CD4-positive, CD25-positive, alpha-beta regulatory T cell (primary cell): ENCODE measurements at regions not wholly inside any gene's neighbourhood (a gene's known extent, or its start where the extent isn't known, plus 50 kb on each side); places are given as distances from the start of the nearest gene placed in this dataset.

Source experiments
- ATAC-seq, 2 donors: fragments of 150-1000 bp; cut with Tn5 transposase; one replicate each; pipeline ENCODE4 v1.10.0; 2021; ENCODE audit warnings: low read depth in 2 of 2, moderate number of reproducible peaks in 2 of 2, moderate library complexity in 1 of 2
- DNase-seq, 3 donors: peaks; one replicate each; pipeline versions ENCODE4 v3.0.0 to v3.0.0-alpha.2; 2012 to 2022; ENCODE audit warnings: mixed read lengths in 1 of 3
- H3K27ac ChIP-seq: one replicate; pipeline ENCODE4 v1.7.0; 2013; ENCODE audit warnings: mild to moderate bottlenecking, low read length; ENCODE audit not compliant: insufficient read depth, poor library complexity, severe bottlenecking
- H3K27me3 ChIP-seq: one replicate; pipeline ENCODE4 v1.7.0; 2013; ENCODE audit warnings: low read length; ENCODE audit not compliant: control insufficient read depth, insufficient read depth
- H3K36me3 ChIP-seq: one replicate; pipeline ENCODE4 v1.7.0; 2013; ENCODE audit warnings: mild to moderate bottlenecking, low read length, moderate library complexity; ENCODE audit not compliant: control insufficient read depth, insufficient read depth
- H3K4me1 ChIP-seq: 2 replicates; pipeline ENCODE4 v1.7.0; 2013; ENCODE audit warnings: mild to moderate bottlenecking, low read length; ENCODE audit not compliant: insufficient read depth, control insufficient read depth, poor library complexity, severe bottlenecking
- H3K4me3 ChIP-seq: one replicate; pipeline ENCODE4 v1.7.0; 2013; ENCODE audit warnings: low read depth, mild to moderate bottlenecking, low read length, moderate library complexity
- H3K9me3 ChIP-seq, 2 experiments: 1 replicate in 1 of 2; 2 replicates in 1 of 2; pipeline ENCODE4 v1.7.0; 2013; ENCODE audit warnings: low read length in 2 of 2, mild to moderate bottlenecking in 1 of 2, moderate library complexity in 1 of 2; ENCODE audit not compliant: control insufficient read depth in 2 of 2
- H3K27ac Mint-ChIP-seq, 3 donors: one replicate each; pipeline ENCODE4 v1.8.0; 2020 to 2022; ENCODE audit warnings: mild to moderate bottlenecking in 3 of 3, mixed read lengths in 3 of 3, moderate library complexity in 2 of 3
- H3K27me3 Mint-ChIP-seq: one replicate; pipeline ENCODE4 v1.8.0; 2022; ENCODE audit warnings: mild to moderate bottlenecking, mixed read lengths
- H3K36me3 Mint-ChIP-seq: one replicate; pipeline ENCODE4 v1.8.0; 2020; ENCODE audit warnings: mixed read lengths
- H3K4me1 Mint-ChIP-seq, 4 donors: one replicate each; pipeline ENCODE4 v1.8.0; 2020 to 2022; ENCODE audit warnings: mixed read lengths in 4 of 4, mild to moderate bottlenecking in 1 of 4
- H3K4me3 Mint-ChIP-seq, 4 donors: one replicate each; pipeline ENCODE4 v1.8.0; 2020 to 2022; ENCODE audit warnings: mild to moderate bottlenecking in 4 of 4, mixed read lengths in 4 of 4, moderate library complexity in 3 of 4
- H3K9me3 Mint-ChIP-seq, 7 donors: one replicate each; pipeline ENCODE4 v1.8.0; 2020 to 2022; ENCODE audit warnings: mixed read lengths in 7 of 7, mild to moderate bottlenecking in 3 of 7, moderate library complexity in 2 of 7

DNA sequence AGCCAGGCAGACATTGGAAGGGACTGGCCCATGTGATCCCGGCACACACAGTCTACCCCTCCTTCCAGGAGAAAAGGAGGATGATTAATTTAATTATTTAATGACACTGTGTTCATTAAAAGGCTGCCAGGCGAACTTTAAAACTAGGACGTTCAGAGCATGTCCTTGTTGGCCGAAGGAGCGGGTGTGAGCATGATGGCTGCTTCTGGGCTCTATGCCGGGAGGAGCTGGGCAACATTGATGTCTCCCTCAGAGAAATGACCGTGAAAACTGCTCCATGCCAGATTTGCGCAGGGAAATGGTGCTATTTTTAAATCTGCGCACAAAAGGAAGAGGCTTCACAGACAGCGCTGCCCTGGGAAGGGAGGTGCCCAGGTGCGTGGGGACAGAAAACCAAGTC, 284.9 kb upstream of the IRX4 start:
- no peak overlapping the region for H3K27ac Mint-ChIP-seq
- H3K4me3 Mint-ChIP-seq = no peak overlapping the region
- DNase-seq = no peak
- ATAC-seq = no peak
- no peaks in the 10 kb centered on the region for H3K9me3 ChIP-seq
- H3K36me3 Mint-ChIP-seq = no peaks in the 10 kb centered on the region
- H3K27ac ChIP-seq = no peak overlapping the region
- peaks cover 7% of the 10 kb centered on the region for H3K27me3 Mint-ChIP-seq
- no peaks in the 10 kb centered on the region for H3K4me1 ChIP-seq
- no peak overlapping the region for H3K4me3 ChIP-seq
- no peaks in the 10 kb centered on the region for H3K27me3 ChIP-seq
- H3K9me3 Mint-ChIP-seq = peaks cover 0 to 2% (median 0%) of the 10 kb centered on the region in 7 donors
- no peaks in the 10 kb centered on the region for H3K36me3 ChIP-seq
- no peaks in the 10 kb centered on the region for H3K4me1 Mint-ChIP-seq

DNA sequence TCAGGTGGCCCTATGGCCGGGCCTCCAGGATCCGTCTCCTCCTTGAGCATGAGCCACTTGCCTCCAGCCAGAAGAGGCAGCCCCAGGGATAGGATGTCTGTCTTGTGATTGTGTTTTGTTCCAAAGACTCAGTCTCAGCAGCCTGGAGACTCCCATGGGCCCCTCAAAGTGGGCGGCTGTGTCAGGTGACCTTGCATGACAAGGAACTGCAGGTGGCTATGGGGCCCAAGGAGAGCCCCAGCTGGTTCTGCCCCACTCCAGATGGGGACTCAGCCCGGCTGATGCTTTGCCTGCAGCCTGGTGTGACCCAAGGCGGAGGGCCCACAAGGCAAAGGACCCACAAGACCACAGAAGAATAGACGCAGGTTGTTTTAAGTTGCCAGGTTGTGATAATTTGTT, 284.3 kb upstream of the IRX4 start:
- Mint-ChIP-seq H3K4me1 (no peaks in the 10 kb centered on the region), H3K36me3 (no peaks in the 10 kb centered on the region), H3K27ac (no peak overlapping the region), H3K4me3 (no peak overlapping the region), H3K27me3 (peaks cover 7% of the 10 kb centered on the region), H3K9me3 (peaks cover 0 to 2% (median 0%) of the 10 kb centered on the region in 7 donors)
- Histone ChIP-seq H3K36me3 (no peaks in the 10 kb centered on the region), H3K4me1 (no peaks in the 10 kb centered on the region), H3K27ac (no peak overlapping the region), H3K27me3 (no peaks in the 10 kb centered on the region), H3K4me3 (no peak overlapping the region), H3K9me3 (no peaks in the 10 kb centered on the region)
- ATAC-seq (no peak), DNase-seq (no peak)

DNA sequence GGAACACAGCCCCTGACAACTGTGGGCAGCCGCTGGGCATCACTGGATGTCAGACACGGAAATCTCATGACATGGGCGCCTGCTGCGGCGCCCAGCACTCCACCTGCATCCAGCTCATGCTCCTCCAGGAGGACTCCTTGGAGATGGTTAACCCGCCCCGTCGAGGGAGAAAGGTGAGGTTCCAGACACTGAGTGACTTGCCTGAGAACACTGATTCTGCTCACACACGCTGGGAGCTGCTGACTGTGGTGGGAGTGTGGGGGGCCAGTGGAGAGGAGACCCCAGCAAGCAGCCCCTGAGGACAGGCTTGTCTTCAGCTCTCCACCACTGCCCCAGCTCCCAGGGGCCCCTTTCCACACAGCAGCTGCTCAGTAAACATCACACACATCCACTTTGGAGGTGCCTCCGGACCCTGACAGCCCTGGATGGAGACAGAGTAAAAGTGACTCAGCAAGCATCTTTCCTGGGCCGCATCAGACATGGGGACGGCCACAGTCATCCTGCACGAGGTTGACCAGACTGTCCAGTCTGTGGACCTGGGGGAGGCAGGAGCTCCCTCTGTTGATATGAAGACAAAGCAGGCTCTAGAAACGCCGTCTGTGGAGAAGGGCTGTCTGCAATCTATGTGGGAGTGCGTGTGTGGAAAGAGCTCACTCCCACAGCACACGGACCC, 283.7 kb upstream of the IRX4 start:
- no peaks in the 10 kb centered on the region for H3K27me3 ChIP-seq
- no peak overlapping the region for H3K4me3 ChIP-seq
- Mint-ChIP-seq H3K36me3 (no peaks in the 10 kb centered on the region), H3K27me3 (peaks cover 7% of the 10 kb centered on the region), H3K9me3 (peaks cover 0 to 2% (median 0%) of the 10 kb centered on the region in 7 donors), H3K27ac (no peak overlapping the region), H3K4me1 (no peaks in the 10 kb centered on the region), H3K4me3 (no peak overlapping the region)
- no peaks in the 10 kb centered on the region for H3K9me3 ChIP-seq
- DNase-seq (no peak), ATAC-seq (no peak)
- H3K27ac ChIP-seq = no peak overlapping the region
- H3K4me1 ChIP-seq = no peaks in the 10 kb centered on the region
- H3K36me3 ChIP-seq = no peaks in the 10 kb centered on the region

DNA sequence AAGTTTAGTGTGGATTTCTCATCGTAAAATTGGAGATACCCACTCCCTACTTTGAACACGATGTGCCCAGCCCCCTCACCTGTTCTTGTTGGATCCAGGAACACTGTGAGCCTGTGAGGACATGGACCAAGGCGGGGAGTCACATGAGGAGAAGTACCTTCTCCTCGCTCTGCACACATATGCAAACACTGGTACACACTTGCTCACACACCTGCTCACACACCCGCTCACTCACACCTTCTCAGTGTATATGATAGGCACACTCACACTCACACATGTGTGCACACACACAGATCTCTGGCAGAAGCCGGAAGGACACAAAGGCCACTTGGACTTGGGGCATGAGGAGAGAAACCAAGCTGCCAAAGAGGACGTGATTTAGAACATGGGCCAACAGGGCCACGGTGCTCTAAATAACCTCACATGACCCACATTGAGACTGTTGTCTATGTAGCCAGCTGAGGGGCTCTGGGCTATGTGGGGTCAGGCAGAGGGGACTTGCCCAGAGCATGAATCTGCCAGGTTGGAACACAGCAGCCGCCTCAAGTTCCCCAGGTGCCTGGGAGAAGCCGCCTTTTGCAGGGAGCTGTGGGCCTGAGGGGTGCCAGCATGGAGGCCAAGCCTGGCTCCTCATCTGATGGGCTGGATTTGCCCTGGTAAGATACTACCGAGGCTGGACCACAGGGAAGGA, 283.0 kb upstream of the IRX4 start:
- no peaks in the 10 kb centered on the region for H3K36me3 Mint-ChIP-seq
- ATAC-seq (no peak), DNase-seq (no peak)
- no peaks in the 10 kb centered on the region for H3K9me3 ChIP-seq
- no peak overlapping the region for H3K27ac ChIP-seq
- H3K27me3 ChIP-seq = no peaks in the 10 kb centered on the region
- H3K27me3 Mint-ChIP-seq = peaks cover 7% of the 10 kb centered on the region
- no peak overlapping the region for H3K27ac Mint-ChIP-seq
- H3K9me3 Mint-ChIP-seq = peaks cover 0 to 2% (median 0%) of the 10 kb centered on the region in 7 donors
- H3K4me1 ChIP-seq = no peaks in the 10 kb centered on the region
- H3K4me3 Mint-ChIP-seq = no peak overlapping the region
- H3K4me3 ChIP-seq = no peak overlapping the region
- no peaks in the 10 kb centered on the region for H3K36me3 ChIP-seq
- H3K4me1 Mint-ChIP-seq = no peaks in the 10 kb centered on the region

DNA sequence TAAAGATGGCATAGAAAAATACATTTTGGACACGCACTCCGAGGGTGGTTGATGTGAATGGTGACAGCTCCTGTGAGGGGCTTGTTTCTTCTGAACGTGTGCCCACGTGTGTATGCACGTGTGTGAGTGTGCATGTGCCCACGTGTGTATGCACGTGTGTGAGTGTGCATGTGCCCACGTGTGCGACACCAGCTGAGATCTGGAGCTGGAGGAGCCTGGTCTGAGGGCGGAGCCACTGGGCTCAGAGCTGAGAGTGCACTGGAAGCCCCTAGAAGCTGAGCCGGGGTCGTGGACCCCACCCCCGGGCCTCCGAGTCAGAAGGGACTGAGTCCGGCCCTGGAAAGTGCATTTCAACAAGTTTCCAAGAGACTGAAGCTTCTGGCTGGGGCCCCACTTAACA, 282.5 kb upstream of the IRX4 start:
- peaks cover 0 to 2% (median 0%) of the 10 kb centered on the region in 7 donors for H3K9me3 Mint-ChIP-seq
- Histone ChIP-seq H3K27me3 (no peaks in the 10 kb centered on the region), H3K27ac (no peak overlapping the region), H3K4me1 (no peaks in the 10 kb centered on the region), H3K4me3 (no peak overlapping the region), H3K36me3 (no peaks in the 10 kb centered on the region), H3K9me3 (no peaks in the 10 kb centered on the region)
- H3K4me1 Mint-ChIP-seq = no peaks in the 10 kb centered on the region
- no peak overlapping the region for H3K27ac Mint-ChIP-seq
- H3K27me3 Mint-ChIP-seq = peaks cover 7% of the 10 kb centered on the region
- no peak for DNase-seq
- ATAC-seq = no peak
- no peak overlapping the region for H3K4me3 Mint-ChIP-seq
- no peaks in the 10 kb centered on the region for H3K36me3 Mint-ChIP-seq

DNA sequence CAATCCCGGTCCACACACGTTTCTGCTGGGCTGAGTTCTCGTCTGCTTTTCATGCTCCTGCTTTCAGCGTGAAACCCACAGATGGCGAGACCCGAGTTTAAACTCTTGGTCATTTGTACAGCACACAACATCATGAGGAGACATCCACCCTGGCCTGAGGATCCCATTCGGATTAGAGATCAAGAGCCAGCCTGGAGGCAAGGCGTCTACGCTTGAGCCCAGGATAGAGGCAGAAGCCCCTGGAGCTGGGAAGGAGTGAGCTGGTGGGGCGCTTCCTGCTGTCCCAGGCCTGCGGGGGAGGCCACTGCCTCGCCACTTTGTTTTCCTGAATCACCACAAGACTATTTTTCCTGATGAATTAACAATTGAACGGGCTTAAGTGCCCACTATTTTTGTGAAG, 281.9 kb upstream of the IRX4 start:
- peaks cover 0 to 2% (median 0%) of the 10 kb centered on the region in 7 donors for H3K9me3 Mint-ChIP-seq
- H3K36me3 Mint-ChIP-seq = no peaks in the 10 kb centered on the region
- ATAC-seq = no peak
- peaks cover 7% of the 10 kb centered on the region for H3K27me3 Mint-ChIP-seq
- DNase-seq = no peak
- Histone ChIP-seq H3K36me3 (no peaks in the 10 kb centered on the region), H3K4me1 (no peaks in the 10 kb centered on the region), H3K9me3 (no peaks in the 10 kb centered on the region), H3K4me3 (no peak overlapping the region), H3K27ac (no peak overlapping the region), H3K27me3 (no peaks in the 10 kb centered on the region)
- no peaks in the 10 kb centered on the region for H3K4me1 Mint-ChIP-seq
- H3K4me3 Mint-ChIP-seq = no peak overlapping the region
- no peak overlapping the region for H3K27ac Mint-ChIP-seq

DNA sequence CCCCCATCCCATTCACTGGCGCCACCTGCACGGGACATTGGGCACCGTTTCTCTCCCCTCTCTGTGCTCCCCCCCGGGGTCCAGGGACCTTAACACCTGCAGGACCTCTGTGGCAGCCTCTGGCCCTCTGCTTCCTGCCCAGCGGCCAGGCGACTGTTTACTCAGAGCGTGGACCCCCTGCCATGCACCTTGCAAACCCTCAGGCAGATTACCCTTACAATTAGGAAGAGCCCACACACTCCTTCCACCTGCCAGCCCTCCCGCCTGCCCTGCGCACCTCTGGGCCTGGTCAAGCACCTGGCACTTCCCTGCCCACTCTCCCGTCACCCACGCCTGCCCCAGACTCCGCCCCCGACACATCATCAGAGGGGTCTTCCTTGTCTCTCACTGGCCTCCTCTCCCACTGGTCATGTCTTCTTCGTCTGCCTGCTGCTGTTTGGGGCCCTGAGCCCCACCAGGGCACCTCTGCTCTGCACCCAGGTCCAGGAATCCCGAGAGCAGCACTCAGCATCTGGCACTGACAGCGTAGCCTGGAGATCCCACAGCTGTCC, 281.3 kb upstream of the IRX4 start:
- Mint-ChIP-seq H3K9me3 (peaks cover 0 to 2% (median 0%) of the 10 kb centered on the region in 7 donors), H3K36me3 (no peaks in the 10 kb centered on the region), H3K4me3 (no peak overlapping the region), H3K27me3 (peaks cover 5% of the 10 kb centered on the region), H3K27ac (no peak overlapping the region), H3K4me1 (no peaks in the 10 kb centered on the region)
- H3K36me3 ChIP-seq = no peaks in the 10 kb centered on the region
- no peak for ATAC-seq
- no peak for DNase-seq
- H3K9me3 ChIP-seq = no peaks in the 10 kb centered on the region
- no peaks in the 10 kb centered on the region for H3K4me1 ChIP-seq
- no peaks in the 10 kb centered on the region for H3K27me3 ChIP-seq
- no peak overlapping the region for H3K4me3 ChIP-seq
- H3K27ac ChIP-seq = no peak overlapping the region
